Activated CD4-positive, alpha-beta T cell treated with anti-CD3 and anti-CD28 coated beads, Interleukin-2, amount 10 ng/mL, durations not matched to agents 24 days and 14 days (primary cell): ENCODE measurements at regions not wholly inside any gene's neighbourhood (a gene's known extent, or its start where the extent isn't known, plus 50 kb on each side); places are given as distances from the start of the nearest gene placed in this dataset.

ENCODE experiments used
- DNase-seq: peaks from one replicate; pipeline ENCODE4 v3.0.0; 2022
- H3K27ac Mint-ChIP-seq: one replicate; pipeline ENCODE4 v1.8.0; 2022; ENCODE audit warnings: mild to moderate bottlenecking, mixed read lengths
- H3K27me3 Mint-ChIP-seq: one replicate; pipeline ENCODE4 v1.8.0; 2022; ENCODE audit warnings: mixed read lengths
- H3K36me3 Mint-ChIP-seq: one replicate; pipeline ENCODE4 v1.8.0; 2022; ENCODE audit warnings: low read depth, mild to moderate bottlenecking, mixed read lengths
- H3K4me1 Mint-ChIP-seq: one replicate; pipeline ENCODE4 v1.8.0; 2021; ENCODE audit warnings: mixed read lengths
- H3K4me3 Mint-ChIP-seq: one replicate; pipeline ENCODE4 v1.8.0; 2022; ENCODE audit warnings: mild to moderate bottlenecking, moderate library complexity, mixed read lengths
- H3K9me3 Mint-ChIP-seq: one replicate; pipeline ENCODE4 v1.8.0; 2021; ENCODE audit warnings: mixed read lengths
- intact Hi-C: fragments of 100-400 bp; cut with micrococcal nuclease; formaldehyde crosslinking; loops from one replicate; pipeline ENCODE4 v1.15.1; 2023

- no peaks in the 10 kb centered on the region for H3K4me1 Mint-ChIP-seq
- DNase-seq = no peak
- H3K9me3 Mint-ChIP-seq = no peaks in the 10 kb centered on the region
- H3K36me3 Mint-ChIP-seq = no peaks in the 10 kb centered on the region
- no peak overlapping the region for H3K27ac Mint-ChIP-seq
- no peaks in the 10 kb centered on the region for H3K27me3 Mint-ChIP-seq
- intact Hi-C loops = no loop called here
- no peak overlapping the region for H3K4me3 Mint-ChIP-seq
Measured at GRCh38 chr16:86419518-86419917, 90.8 kb upstream of the FOXF1 start.

GRCh38 chr16:86421995-86422394, 88.3 kb upstream of the FOXF1 start:
- Mint-ChIP-seq H3K27me3 (no peaks in the 10 kb centered on the region), H3K9me3 (no peaks in the 10 kb centered on the region), H3K4me3 (no peak overlapping the region), H3K27ac (no peak overlapping the region), H3K36me3 (no peaks in the 10 kb centered on the region), H3K4me1 (no peaks in the 10 kb centered on the region)
- intact Hi-C loops = no loop called here
- no peak for DNase-seq

GRCh38 chr16:86424398-86424797, 85.9 kb upstream of the FOXF1 start:
- intact Hi-C loops = no loop called here
- Mint-ChIP-seq H3K4me3 (no peak overlapping the region), H3K9me3 (no peaks in the 10 kb centered on the region), H3K4me1 (no peaks in the 10 kb centered on the region), H3K36me3 (no peaks in the 10 kb centered on the region), H3K27ac (no peak overlapping the region), H3K27me3 (no peaks in the 10 kb centered on the region)
- DNase-seq = no peak

GRCh38 chr16:86424985-86425384, 85.3 kb upstream of the FOXF1 start:
- no peaks in the 10 kb centered on the region for H3K27me3 Mint-ChIP-seq
- H3K9me3 Mint-ChIP-seq = no peaks in the 10 kb centered on the region
- no peak overlapping the region for H3K27ac Mint-ChIP-seq
- intact Hi-C loops = no loop called here
- H3K36me3 Mint-ChIP-seq = no peaks in the 10 kb centered on the region
- H3K4me1 Mint-ChIP-seq = no peaks in the 10 kb centered on the region
- no peak overlapping the region for H3K4me3 Mint-ChIP-seq
- no peak for DNase-seq

GRCh38 chr16:86426063-86426642, 84.2 kb upstream of the FOXF1 start:
- no peak overlapping the region for H3K4me3 Mint-ChIP-seq
- H3K27me3 Mint-ChIP-seq = no peaks in the 10 kb centered on the region
- no peaks in the 10 kb centered on the region for H3K9me3 Mint-ChIP-seq
- no peaks in the 10 kb centered on the region for H3K36me3 Mint-ChIP-seq
- intact Hi-C loops = no loop called here
- DNase-seq = no peak
- H3K27ac Mint-ChIP-seq = no peak overlapping the region
- H3K4me1 Mint-ChIP-seq = no peaks in the 10 kb centered on the region

- no peak for DNase-seq
- intact Hi-C loops = no loop called here
- Mint-ChIP-seq H3K9me3 (no peaks in the 10 kb centered on the region), H3K27ac (no peak overlapping the region), H3K36me3 (no peaks in the 10 kb centered on the region), H3K4me1 (no peaks in the 10 kb centered on the region), H3K27me3 (no peaks in the 10 kb centered on the region), H3K4me3 (no peak overlapping the region)
Measured at GRCh38 chr16:86427433-86427851, 82.9 kb upstream of the FOXF1 start.

- no peak overlapping the region for H3K4me3 Mint-ChIP-seq
- DNase-seq = no peak
- no peak overlapping the region for H3K27ac Mint-ChIP-seq
- no peaks in the 10 kb centered on the region for H3K36me3 Mint-ChIP-seq
- intact Hi-C loops = no loop called here
- no peaks in the 10 kb centered on the region for H3K4me1 Mint-ChIP-seq
- H3K9me3 Mint-ChIP-seq = no peaks in the 10 kb centered on the region
- H3K27me3 Mint-ChIP-seq = no peaks in the 10 kb centered on the region
Measured at GRCh38 chr16:86428729-86429517, 81.4 kb upstream of the FOXF1 start.

GRCh38 chr16:86429663-86430062, 80.7 kb upstream of the FOXF1 start:
- no peaks in the 10 kb centered on the region for H3K4me1 Mint-ChIP-seq
- DNase-seq = no peak
- H3K4me3 Mint-ChIP-seq = no peak overlapping the region
- no peaks in the 10 kb centered on the region for H3K36me3 Mint-ChIP-seq
- intact Hi-C loops = no loop called here
- H3K9me3 Mint-ChIP-seq = no peaks in the 10 kb centered on the region
- H3K27me3 Mint-ChIP-seq = no peaks in the 10 kb centered on the region
- H3K27ac Mint-ChIP-seq = no peak overlapping the region

GRCh38 chr16:86430814-86431213, 79.5 kb upstream of the FOXF1 start:
- no peaks in the 10 kb centered on the region for H3K4me1 Mint-ChIP-seq
- H3K27ac Mint-ChIP-seq = no peak overlapping the region
- no peaks in the 10 kb centered on the region for H3K36me3 Mint-ChIP-seq
- no peaks in the 10 kb centered on the region for H3K27me3 Mint-ChIP-seq
- intact Hi-C loops = no loop called here
- DNase-seq = no peak
- no peak overlapping the region for H3K4me3 Mint-ChIP-seq
- no peaks in the 10 kb centered on the region for H3K9me3 Mint-ChIP-seq

GRCh38 chr16:86431540-86431939, 78.8 kb upstream of the FOXF1 start:
- Mint-ChIP-seq H3K4me1 (no peaks in the 10 kb centered on the region), H3K27me3 (no peaks in the 10 kb centered on the region), H3K4me3 (no peak overlapping the region), H3K36me3 (no peaks in the 10 kb centered on the region), H3K27ac (no peak overlapping the region), H3K9me3 (no peaks in the 10 kb centered on the region)
- intact Hi-C loops = no loop called here
- no peak for DNase-seq

- Mint-ChIP-seq H3K27ac (no peak overlapping the region), H3K9me3 (no peaks in the 10 kb centered on the region), H3K4me1 (no peaks in the 10 kb centered on the region), H3K4me3 (no peak overlapping the region), H3K27me3 (no peaks in the 10 kb centered on the region), H3K36me3 (no peaks in the 10 kb centered on the region)
- intact Hi-C loops = no loop called here
- no peak for DNase-seq
Measured at GRCh38 chr16:86432048-86432447, 78.3 kb upstream of the FOXF1 start.

GRCh38 chr16:86432691-86433090, 77.6 kb upstream of the FOXF1 start:
- no peak for DNase-seq
- Mint-ChIP-seq H3K27ac (no peak overlapping the region), H3K36me3 (no peaks in the 10 kb centered on the region), H3K9me3 (no peaks in the 10 kb centered on the region), H3K4me1 (no peaks in the 10 kb centered on the region), H3K4me3 (no peak overlapping the region), H3K27me3 (no peaks in the 10 kb centered on the region)
- intact Hi-C loops = no loop called here

GRCh38 chr16:86436466-86437185, 73.7 kb upstream of the FOXF1 start:
- Mint-ChIP-seq H3K36me3 (no peaks in the 10 kb centered on the region), H3K4me1 (no peaks in the 10 kb centered on the region), H3K4me3 (no peak overlapping the region), H3K27ac (no peak overlapping the region), H3K9me3 (no peaks in the 10 kb centered on the region), H3K27me3 (no peaks in the 10 kb centered on the region)
- DNase-seq = no peak
- intact Hi-C loops = no loop called here

GRCh38 chr16:86437348-86437747, 73.0 kb upstream of the FOXF1 start:
- Mint-ChIP-seq H3K9me3 (no peaks in the 10 kb centered on the region), H3K27ac (no peak overlapping the region), H3K36me3 (no peaks in the 10 kb centered on the region), H3K4me3 (no peak overlapping the region), H3K27me3 (no peaks in the 10 kb centered on the region), H3K4me1 (no peaks in the 10 kb centered on the region)
- intact Hi-C loops = no loop called here
- no peak for DNase-seq
